Mucosa of gallbladder (tissue), 1 donor: ENCODE measurements at regions not wholly inside any gene's neighbourhood (a gene's known extent, or its start where the extent isn't known, plus 50 kb on each side); places are given as distances from the start of the nearest gene placed in this dataset.

Experiments used
- DNase-seq: peaks from one replicate; pipeline ENCODE4 v3.0.0-alpha.2; 2020; ENCODE audit warnings: low spot score
- donor health status: DM: no; HTN: no; CAD: no.

- no peak for DNase-seq
These were observed 668.0 kb downstream of the BRD1 start for GRCh38 chr22:49159711-49160110.

GRCh38 chr22:49158741-49159564 is 668.7 kb downstream of the BRD1 start:
- DNase-seq, result no peak

GRCh38 chr22:49157529-49158339 is 669.9 kb downstream of the BRD1 start:
- DNase-seq, result no peak

- no peak for DNase-seq
These were observed 670.9 kb downstream of the BRD1 start for GRCh38 chr22:49156662-49157285.

GRCh38 chr22:49155770-49156580 is 671.7 kb downstream of the BRD1 start:
- no peak for DNase-seq

GRCh38 chr22:49155039-49155769 is 672.5 kb downstream of the BRD1 start:
- no peak for DNase-seq

GRCh38 chr22:49154433-49154832 is 673.2 kb downstream of the BRD1 start:
- DNase-seq, result no peak

- no peak for DNase-seq
These were observed 673.8 kb downstream of the BRD1 start for GRCh38 chr22:49153921-49154320.

GRCh38 chr22:49152939-49153770 is 674.5 kb downstream of the BRD1 start:
- no peak for DNase-seq

GRCh38 chr22:49152127-49152938 is 675.3 kb downstream of the BRD1 start:
- no peak for DNase-seq

- DNase-seq, result no peak
These were observed 676.2 kb downstream of the BRD1 start for GRCh38 chr22:49151256-49152126.

GRCh38 chr22:49150801-49151221 is 676.9 kb downstream of the BRD1 start:
- no peak for DNase-seq

GRCh38 chr22:49149721-49150608 is 677.7 kb downstream of the BRD1 start:
- no peak for DNase-seq

- DNase-seq, result no peak
These were observed 678.7 kb downstream of the BRD1 start for GRCh38 chr22:49148895-49149418.

GRCh38 chr22:49147617-49148175 is 680.0 kb downstream of the BRD1 start:
- no peak for DNase-seq

GRCh38 chr22:49147171-49147570 is 680.5 kb downstream of the BRD1 start:
- DNase-seq, result no peak

- DNase-seq, result no peak
These were observed 681.2 kb downstream of the BRD1 start for GRCh38 chr22:49146511-49146910.
